ENCODE measurements at regions not wholly inside any gene's neighbourhood (a gene's known extent, or its start where the extent isn't known, plus 50 kb on each side); places are given as distances from the start of the nearest gene placed in this dataset.

GRCh38 chr3:22565393-22565792, 637.7 kb upstream of the UBE2E2 start:
- H3K27ac ChIP-seq: no peak overlapping the region
- no peak for TF ChIP-seq CTCF (IDR thresholded peaks at IDR 0.05)
- no peak overlapping the region for H3K4me3 ChIP-seq
- no peak for DNase-seq (ENCODE audit: low spot score)

- no peak for DNase-seq (ENCODE audit: low spot score)
- Histone ChIP-seq H3K4me3 (no peak overlapping the region), H3K27ac (no peak overlapping the region)
- TF ChIP-seq CTCF (IDR thresholded peaks at IDR 0.05): no peak
These were observed 634.8 kb upstream of the UBE2E2 start for GRCh38 chr3:22568285-22568684.

- no peak for TF ChIP-seq CTCF (IDR thresholded peaks at IDR 0.05)
- Histone ChIP-seq H3K27ac (no peak overlapping the region), H3K4me3 (no peak overlapping the region)
- DNase-seq (ENCODE audit: low spot score): no peak
These were observed 633.6 kb upstream of the UBE2E2 start for GRCh38 chr3:22569570-22569969.

GRCh38 chr3:22581007-22581406, 622.1 kb upstream of the UBE2E2 start:
- no peak for TF ChIP-seq CTCF (IDR thresholded peaks at IDR 0.05)
- Histone ChIP-seq H3K4me3 (no peak overlapping the region), H3K27ac (no peak overlapping the region)
- no peak for DNase-seq (ENCODE audit: low spot score)

- DNase-seq (ENCODE audit: low spot score): no peak
- Histone ChIP-seq H3K27ac (no peak overlapping the region), H3K4me3 (no peak overlapping the region)
- TF ChIP-seq CTCF (IDR thresholded peaks at IDR 0.05): no peak
These were observed 620.9 kb upstream of the UBE2E2 start for GRCh38 chr3:22582266-22582665.

- Histone ChIP-seq H3K27ac (no peak overlapping the region), H3K4me3 (no peak overlapping the region)
- DNase-seq (ENCODE audit: low spot score): no peak
- TF ChIP-seq CTCF (IDR thresholded peaks at IDR 0.05): no peak
These were observed 617.6 kb upstream of the UBE2E2 start for GRCh38 chr3:22585504-22585903.

GRCh38 chr3:22585911-22586310, 617.2 kb upstream of the UBE2E2 start:
- DNase-seq (ENCODE audit: low spot score): no peak
- no peak overlapping the region for H3K4me3 ChIP-seq
- no peak for TF ChIP-seq CTCF (IDR thresholded peaks at IDR 0.05)
- no peak overlapping the region for H3K27ac ChIP-seq
